GM13977 (cell line): ENCODE measurements at regions not wholly inside any gene's neighbourhood (a gene's known extent, or its start where the extent isn't known, plus 50 kb on each side); places are given as distances from the start of the nearest gene placed in this dataset.
"Not testable (repeated sequence)": the region's sequence is repeated elsewhere in the genome, so short reads cannot be mapped to it uniquely, and the experiment has no call there.

Experiments
- DNase-seq: peaks from one replicate; pipeline ENCODE4 v3.0.0; 2012; ENCODE audit warnings: low spot score
- in situ Hi-C: fragments of 300-500 bp; cut with MboI; formaldehyde crosslinking; loops from one replicate; pipeline ENCODE4 v1.12.0; 2022; ENCODE audit warnings: low sequenced_read_pairs, low pct_unique_long_range_greater_than_20kb, mixed read lengths, inconsistent platforms; ENCODE audit not compliant: unreplicated experiment
- TF ChIP-seq, protein P1 (sequence below): IDR thresholded peaks from 2 replicates; pipeline ENCODE4 v1.5.1; 2012; ENCODE audit warnings: mild to moderate bottlenecking, control low read depth; ENCODE audit not compliant: insufficient read depth; ENCODE audit errors: extremely low read depth, missing control alignments

DNA sequence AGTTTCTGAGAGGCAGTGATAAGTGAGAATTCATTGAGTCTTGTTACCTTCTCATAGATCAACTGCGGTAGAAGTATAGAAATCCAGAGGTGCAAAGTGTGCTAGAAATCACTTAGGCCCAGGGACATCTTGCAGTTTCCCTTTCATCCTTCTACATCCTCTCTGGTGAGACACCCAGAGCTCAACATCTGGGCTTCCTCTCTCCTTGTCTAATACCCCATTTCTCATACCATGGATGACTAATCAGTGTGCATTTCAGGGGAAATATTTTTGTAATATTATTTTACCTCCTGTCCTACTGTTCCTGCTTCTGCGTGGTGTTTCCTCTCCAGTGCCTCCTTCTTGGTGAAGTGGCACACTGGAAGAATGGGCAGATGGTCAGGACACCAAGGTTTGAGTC lies 322.4 kb downstream of the TFAP2B start:
- TF ChIP-seq, protein P1, sequence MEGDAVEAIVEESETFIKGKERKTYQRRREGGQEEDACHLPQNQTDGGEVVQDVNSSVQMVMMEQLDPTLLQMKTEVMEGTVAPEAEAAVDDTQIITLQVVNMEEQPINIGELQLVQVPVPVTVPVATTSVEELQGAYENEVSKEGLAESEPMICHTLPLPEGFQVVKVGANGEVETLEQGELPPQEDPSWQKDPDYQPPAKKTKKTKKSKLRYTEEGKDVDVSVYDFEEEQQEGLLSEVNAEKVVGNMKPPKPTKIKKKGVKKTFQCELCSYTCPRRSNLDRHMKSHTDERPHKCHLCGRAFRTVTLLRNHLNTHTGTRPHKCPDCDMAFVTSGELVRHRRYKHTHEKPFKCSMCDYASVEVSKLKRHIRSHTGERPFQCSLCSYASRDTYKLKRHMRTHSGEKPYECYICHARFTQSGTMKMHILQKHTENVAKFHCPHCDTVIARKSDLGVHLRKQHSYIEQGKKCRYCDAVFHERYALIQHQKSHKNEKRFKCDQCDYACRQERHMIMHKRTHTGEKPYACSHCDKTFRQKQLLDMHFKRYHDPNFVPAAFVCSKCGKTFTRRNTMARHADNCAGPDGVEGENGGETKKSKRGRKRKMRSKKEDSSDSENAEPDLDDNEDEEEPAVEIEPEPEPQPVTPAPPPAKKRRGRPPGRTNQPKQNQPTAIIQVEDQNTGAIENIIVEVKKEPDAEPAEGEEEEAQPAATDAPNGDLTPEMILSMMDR: no peak
- no peak for DNase-seq
- in situ Hi-C loops: no loop called here

DNA sequence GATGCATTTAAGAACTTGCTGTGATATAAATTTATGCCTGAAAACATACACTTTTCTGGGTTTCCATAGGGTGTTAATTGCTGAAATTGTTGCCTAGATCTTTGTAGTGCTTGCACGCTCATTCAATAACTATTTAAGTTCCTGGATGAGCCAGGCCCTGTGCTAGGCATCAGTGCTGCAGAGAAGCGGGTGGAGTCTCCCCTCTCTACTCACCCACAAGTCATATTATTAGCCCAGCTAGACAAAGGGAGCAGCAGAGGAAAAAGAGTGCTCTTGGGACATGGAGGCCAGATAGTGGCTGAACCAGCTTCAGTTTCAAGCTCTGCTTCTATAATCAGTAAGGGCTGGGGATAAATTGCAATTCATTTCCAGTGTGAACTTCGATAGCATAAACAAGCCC lies 329.1 kb downstream of the TFAP2B start:
- DNase-seq: no peak
- TF ChIP-seq, protein P1: no peak
- in situ Hi-C loops: no loop called here

DNA sequence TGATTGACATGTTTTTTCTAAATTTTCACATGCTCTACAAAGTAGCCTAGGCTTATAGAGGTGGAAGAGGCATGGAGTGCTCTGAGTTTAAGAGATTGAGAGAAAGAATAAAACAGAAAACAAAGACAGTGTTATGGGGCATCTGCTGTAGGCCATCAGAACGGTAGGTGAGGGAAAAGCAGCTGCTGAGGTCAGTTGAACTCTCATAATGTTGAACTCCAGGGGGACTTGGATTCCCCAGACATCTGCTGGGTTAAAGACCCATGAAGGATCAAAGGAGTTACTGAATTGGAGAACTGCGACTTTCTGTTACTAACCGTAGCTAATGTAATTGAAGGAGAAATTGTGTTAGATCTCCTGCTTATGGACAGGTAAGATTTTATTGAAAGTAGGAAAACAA lies 333.9 kb downstream of the TFAP2B start:
- DNase-seq: no peak
- TF ChIP-seq, protein P1: no peak
- in situ Hi-C loops: no loop called here

GRCh38 chr6:51153109-51153508 lies 334.4 kb downstream of the TFAP2B start:
- no peak for DNase-seq
- in situ Hi-C loops: no loop called here
- TF ChIP-seq, protein P1: no peak

GRCh38 chr6:51154925-51155324 lies 336.3 kb downstream of the TFAP2B start:
- DNase-seq, in situ Hi-C loops: not testable (repeated sequence)

GRCh38 chr6:51159260-51159659 lies 340.6 kb downstream of the TFAP2B start:
- in situ Hi-C loops: not testable (repeated sequence)

GRCh38 chr6:51161752-51162151 lies 343.1 kb downstream of the TFAP2B start:
- TF ChIP-seq, protein P1: no peak
- DNase-seq: no peak

More at GRCh38 chr6:51159260-51159659, 340.6 kb downstream of the TFAP2B start:
- DNase-seq: not testable (repeated sequence)

GRCh38 chr6:51163843-51164529 lies 345.3 kb downstream of the TFAP2B start:
- TF ChIP-seq, protein P1: no peak
- in situ Hi-C loops: no loop called here
- no peak for DNase-seq

More at GRCh38 chr6:51161752-51162151, 343.1 kb downstream of the TFAP2B start:
- in situ Hi-C loops: no loop called here
